GM18858 (cell line): ENCODE measurements at regions not wholly inside any gene's neighbourhood (a gene's known extent, or its start where the extent isn't known, plus 50 kb on each side); places are given as distances from the start of the nearest gene placed in this dataset.
"Not testable (repeated sequence)": the region's sequence is repeated elsewhere in the genome, so short reads cannot be mapped to it uniquely, and the experiment has no call there.

Experiments used
- ATAC-seq: cut with Tn5 transposase; IDR thresholded peaks from one replicate; pipeline ENCODE4 v1.9.1; 2021; ENCODE audit not compliant: unreplicated experiment

- ATAC-seq: no peak
Measured at GRCh38 chr9:6105738-6106137, 90.3 kb upstream of the RANBP6 start.

DNA sequence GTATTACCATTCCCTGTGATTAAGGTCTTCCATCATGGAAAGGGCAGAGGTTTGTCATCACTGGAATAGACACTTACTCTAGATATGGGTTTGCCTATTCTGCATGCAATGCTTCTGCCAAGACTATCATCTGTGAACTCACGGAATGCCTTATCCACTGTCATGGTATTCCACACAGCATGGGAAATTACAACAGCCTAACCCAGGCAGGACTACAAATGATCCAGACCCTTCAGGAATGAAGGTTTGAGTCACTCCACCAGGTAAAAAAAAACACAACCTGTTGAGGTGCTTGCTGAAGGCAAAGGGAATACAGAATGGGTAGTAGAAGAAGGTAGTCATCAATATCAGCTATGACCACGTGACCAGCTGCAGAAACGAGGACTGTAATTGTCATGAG, 89.0 kb upstream of the RANBP6 start:
- not testable (repeated sequence) for ATAC-seq

- not testable (repeated sequence) for ATAC-seq
Measured at GRCh38 chr9:6103911-6104310, 88.5 kb upstream of the RANBP6 start.

DNA sequence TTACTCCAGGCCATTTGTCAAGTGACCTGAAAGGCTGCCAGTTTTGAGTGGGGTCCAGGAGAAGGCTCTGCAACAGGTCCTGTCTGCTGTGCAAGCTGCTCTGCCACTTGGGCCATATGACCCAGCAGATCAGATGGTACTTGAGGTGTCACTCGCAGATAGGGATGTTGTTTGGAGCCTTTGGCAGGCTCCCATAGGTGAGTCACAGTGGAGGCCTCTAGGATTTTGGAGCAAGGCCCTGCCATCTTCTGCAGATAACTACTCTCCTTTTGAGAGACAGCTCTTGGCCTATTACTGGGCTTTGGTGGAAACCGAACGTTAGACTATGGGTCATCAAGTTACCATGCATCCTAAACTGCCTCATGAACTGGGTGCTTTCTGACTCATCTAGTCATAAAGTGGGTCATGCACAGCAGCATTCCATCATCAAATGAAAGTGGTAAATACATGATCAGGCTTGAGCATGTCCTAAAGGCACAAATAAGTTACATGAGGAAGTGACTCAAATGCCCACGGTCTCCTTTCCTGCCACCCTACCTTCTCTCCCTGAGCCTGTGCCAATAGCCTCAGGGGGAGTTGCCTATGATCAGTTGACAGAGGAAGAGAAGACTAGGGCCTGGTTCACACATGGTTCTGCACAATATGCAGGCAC, 87.0 kb upstream of the RANBP6 start:
- not testable (repeated sequence) for ATAC-seq

GRCh38 chr9:6101725-6102124, 86.3 kb upstream of the RANBP6 start:
- not testable (repeated sequence) for ATAC-seq

DNA sequence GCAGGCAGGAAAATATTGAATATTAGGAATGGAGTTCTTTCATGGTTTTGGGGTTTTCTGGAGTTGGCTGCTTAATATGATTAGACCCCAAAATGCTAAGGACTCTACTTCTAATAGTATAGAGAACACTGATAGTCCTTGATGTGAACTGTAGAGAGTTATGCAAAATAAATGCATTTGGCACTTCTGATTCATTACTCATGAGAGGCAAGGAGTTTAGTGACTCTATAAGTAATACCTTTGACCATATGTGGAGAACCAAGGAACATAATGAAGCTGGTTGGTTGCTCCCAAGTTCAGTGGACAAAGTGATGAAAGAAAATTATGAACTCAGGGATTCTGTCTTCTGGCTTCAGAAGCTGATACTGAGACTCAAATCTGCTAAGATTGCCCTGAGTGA, 83.9 kb upstream of the RANBP6 start:
- ATAC-seq: not testable (repeated sequence)

DNA sequence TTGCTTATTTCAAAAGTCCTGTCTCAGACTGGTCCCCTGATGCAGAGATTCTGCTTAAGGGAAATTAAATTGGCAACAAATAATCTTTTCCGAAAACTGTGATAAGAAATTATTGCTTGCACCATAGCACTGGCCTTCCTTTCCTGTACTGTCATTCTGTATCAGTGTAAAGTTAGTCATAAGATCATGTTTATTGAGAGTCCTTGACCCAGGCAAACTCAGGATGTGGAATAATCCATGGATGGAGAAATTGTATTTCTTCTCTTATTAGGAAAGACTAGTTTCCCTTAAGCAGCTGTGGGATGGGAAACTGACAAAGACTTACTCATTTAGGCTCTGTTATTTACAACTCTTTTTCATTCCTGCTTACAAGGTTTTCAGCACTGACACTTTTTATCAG, 83.0 kb upstream of the RANBP6 start:
- ATAC-seq: no peak

DNA sequence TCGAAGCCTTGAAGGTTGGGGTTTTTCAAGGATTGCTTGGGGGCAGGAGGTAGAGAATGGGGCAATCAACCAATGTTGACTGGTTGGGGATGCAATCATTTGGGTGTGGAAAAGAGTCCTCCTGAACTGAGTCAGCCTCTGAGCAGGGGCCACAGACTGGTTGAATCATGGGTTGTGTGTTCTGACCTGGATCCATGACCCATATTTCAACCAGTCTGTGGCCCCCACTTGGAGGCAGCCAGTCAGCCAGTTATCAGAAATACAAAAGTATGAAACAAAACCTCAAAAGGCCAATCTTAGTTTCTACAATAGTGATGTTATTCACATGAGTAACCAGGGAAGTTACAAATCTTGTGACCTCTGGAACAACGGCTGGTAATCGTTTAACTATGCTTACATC, 81.4 kb upstream of the RANBP6 start:
- ATAC-seq: no peak

- no peak for ATAC-seq
Measured at GRCh38 chr9:6090277-6091210, 75.1 kb upstream of the RANBP6 start.

- ATAC-seq: no peak
Measured at GRCh38 chr9:6089300-6089699, 73.9 kb upstream of the RANBP6 start.

DNA sequence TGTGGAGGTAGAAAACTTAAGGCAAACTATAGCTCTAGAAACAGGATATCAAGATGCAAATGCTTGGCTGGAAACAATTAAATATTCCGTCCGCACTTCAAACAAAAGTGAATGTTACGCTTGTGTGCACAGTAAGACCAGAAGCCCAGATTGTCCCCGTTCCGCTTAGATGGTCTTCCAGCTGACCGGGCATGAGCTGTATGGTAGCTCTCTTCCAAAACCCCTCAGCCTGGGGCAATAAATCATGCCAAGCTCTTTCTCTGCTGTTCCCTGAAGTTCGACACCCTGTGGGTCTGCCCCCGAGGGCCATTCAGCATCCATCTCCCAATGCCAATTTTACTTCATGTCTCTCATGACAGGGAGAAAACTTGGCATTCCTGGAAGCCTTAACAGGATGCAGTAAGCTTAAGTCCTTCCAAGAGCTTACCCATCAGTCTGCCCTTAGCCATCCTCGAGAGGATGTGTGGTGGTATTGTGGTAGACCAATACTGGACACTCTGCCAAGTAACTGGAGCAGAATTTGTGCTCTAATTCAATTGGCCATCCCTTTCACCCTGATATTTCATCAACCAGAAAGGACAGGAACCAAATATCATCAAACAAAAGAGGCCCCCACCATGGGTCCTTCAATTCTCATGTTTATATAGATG, 70.7 kb upstream of the RANBP6 start:
- no peak for ATAC-seq

DNA sequence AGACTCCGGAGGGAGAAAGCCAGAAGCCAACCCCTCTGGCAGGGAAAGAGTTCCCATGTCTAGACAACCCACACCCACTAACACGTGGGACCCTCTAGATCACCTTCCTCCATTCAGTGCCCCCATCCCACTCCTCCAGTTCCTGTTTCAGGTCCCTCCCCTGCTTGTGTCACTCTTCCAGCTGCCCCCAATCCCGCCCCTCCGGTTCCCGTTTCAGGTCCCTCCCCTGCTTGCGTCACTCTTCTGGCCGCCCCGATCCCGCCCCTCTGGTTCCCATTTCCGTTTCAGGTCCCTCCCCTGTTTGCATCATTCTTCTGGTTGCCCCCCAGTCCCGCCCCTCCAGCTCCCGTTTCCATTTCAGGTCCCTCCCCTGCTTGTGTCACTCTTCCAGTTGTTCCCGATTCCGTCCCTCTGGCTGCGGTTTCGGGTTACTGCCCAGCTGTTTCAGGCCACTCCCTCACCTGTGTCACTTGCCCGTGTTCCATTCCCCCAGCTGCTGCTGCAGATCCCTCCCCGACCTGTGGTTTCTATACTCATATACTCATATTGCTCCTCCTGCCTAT, 64.8 kb upstream of the RANBP6 start:
- peak; percentile 72 for ATAC-seq

- no peak for ATAC-seq
Measured at GRCh38 chr9:6079386-6079785, 64.0 kb upstream of the RANBP6 start.

GRCh38 chr9:6078382-6079105, 63.1 kb upstream of the RANBP6 start:
- ATAC-seq: no peak

- no peak for ATAC-seq
Measured at GRCh38 chr9:6076851-6077250, 61.4 kb upstream of the RANBP6 start.

DNA sequence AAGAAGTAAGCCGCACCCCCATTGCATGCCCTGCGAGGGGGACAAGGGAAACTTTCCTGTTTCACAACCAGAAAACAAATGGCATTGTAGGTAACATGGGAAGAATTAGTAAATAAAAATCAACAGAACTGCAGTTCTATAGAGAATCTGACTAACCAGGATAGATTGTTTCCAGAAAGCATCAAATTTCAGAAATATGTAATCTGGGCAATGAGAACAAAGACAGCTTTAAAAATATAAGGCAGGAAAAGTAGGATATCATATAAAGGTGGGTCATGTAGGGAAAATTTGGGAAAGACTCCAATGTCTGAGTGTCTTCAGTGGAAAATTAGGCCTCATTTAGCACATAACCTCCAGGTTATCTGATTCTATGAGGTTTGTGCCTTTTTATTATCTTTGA, 58.3 kb upstream of the RANBP6 start:
- no peak for ATAC-seq

- ATAC-seq: no peak
Measured at GRCh38 chr9:6072865-6073264, 57.4 kb upstream of the RANBP6 start.

GRCh38 chr9:6072453-6072852, 57.0 kb upstream of the RANBP6 start:
- ATAC-seq: no peak

GRCh38 chr9:6068983-6069382, 53.6 kb upstream of the RANBP6 start:
- peak; percentile 89 for ATAC-seq

GRCh38 chr9:6067426-6067825, 52.0 kb upstream of the RANBP6 start:
- ATAC-seq: no peak
